Gastrocnemius medialis (tissue), 4 donors: ENCODE measurements at regions not wholly inside any gene's neighbourhood (a gene's known extent, or its start where the extent isn't known, plus 50 kb on each side); places are given as distances from the start of the nearest gene placed in this dataset.

Source experiments
- CTCF ChIP-seq, 5 experiments: fragments of 450-650 bp in 3 of 5; fragments of 200-600 bp in 2 of 5; sonication (generic) in 2 of 5; IDR thresholded peaks in 4 of 5; conservative IDR thresholded peaks in 1 of 5; 1 replicate in 4 of 5; 2 replicates in 1 of 5; pipeline ENCODE4 v1.5.1; 2016 to 2019; ENCODE audit warnings: antibody characterized with exemption in 5 of 5, mild to moderate bottlenecking in 3 of 5, moderate library complexity in 3 of 5
- POLR2A ChIP-seq, 2 donors: fragments of 450-650 bp; IDR thresholded peaks; one replicate each; pipeline ENCODE4 v1.6.1; 2017; ENCODE audit warnings: antibody characterized with exemption in 2 of 2, mild to moderate bottlenecking in 2 of 2, moderate library complexity in 2 of 2

GRCh38 chr22:49370627-49371301 lies 456.9 kb downstream of the BRD1 start:
- TF ChIP-seq CTCF (IDR thresholded peaks at IDR 0.05 in 4 of 5, conservative IDR thresholded peaks at IDR 0.05 in 1 of 5) (no peak), POLR2A (IDR thresholded peaks at IDR 0.05) (no peak)
